GM12801 (cell line): ENCODE measurements at regions not wholly inside any gene's neighbourhood (a gene's known extent, or its start where the extent isn't known, plus 50 kb on each side); places are given as distances from the start of the nearest gene placed in this dataset.

Experiments used
- CTCF ChIP-seq: IDR thresholded peaks from one replicate; pipeline ENCODE4 v1.5.1; 2011; ENCODE audit warnings: control low read depth; ENCODE audit not compliant: insufficient read length; ENCODE audit errors: extremely low read depth

- TF ChIP-seq CTCF = no peak
Measured at GRCh38 chr16:85432606-85433005, 180.5 kb upstream of the GSE1 start.

GRCh38 chr16:85433477-85433876, 179.6 kb upstream of the GSE1 start:
- no peak for TF ChIP-seq CTCF

- no peak for TF ChIP-seq CTCF
Measured at GRCh38 chr16:85435286-85435685, 177.8 kb upstream of the GSE1 start.

- no peak for TF ChIP-seq CTCF
Measured at GRCh38 chr16:85435700-85436099, 177.4 kb upstream of the GSE1 start.

GRCh38 chr16:85436207-85436606, 176.9 kb upstream of the GSE1 start:
- TF ChIP-seq CTCF = no peak

GRCh38 chr16:85436636-85437165, 176.4 kb upstream of the GSE1 start:
- TF ChIP-seq CTCF = no peak

GRCh38 chr16:85437166-85438052, 175.7 kb upstream of the GSE1 start:
- TF ChIP-seq CTCF = no peak
